GM23338 (cell line): ENCODE measurements at regions not wholly inside any gene's neighbourhood (a gene's known extent, or its start where the extent isn't known, plus 50 kb on each side); places are given as distances from the start of the nearest gene placed in this dataset.

Source experiments
- ATAC-seq: fragments of 200-7000 bp; cut with Tn5 transposase; 3 replicates; pipeline ENCODE4 v1.9.1; 2020
- DNase-seq: peaks from one replicate; pipeline ENCODE4 v3.0.0-alpha.2; 2015; ENCODE audit warnings: low spot score
- H2AFZ ChIP-seq: fragments of 200-600 bp; sonication (generic); 2 replicates; pipeline ENCODE4 v1.8.0; 2016; ENCODE audit warnings: antibody characterized with exemption, mild to moderate bottlenecking, moderate library complexity
- H3F3A ChIP-seq: fragments of 200-600 bp; sonication (generic); replicated peaks from 2 replicates; pipeline ENCODE4 v1.8.0; 2017; ENCODE audit warnings: antibody characterized with exemption, mixed run types, low read depth
- H3K27ac ChIP-seq: fragments of 200-600 bp; sonication (generic); 2 replicates; pipeline ENCODE4 v1.6.1; 2016; ENCODE audit warnings: low read depth
- H3K27me3 ChIP-seq: fragments of 200-600 bp; sonication (generic); 2 replicates; pipeline ENCODE4 v1.8.0; 2016; ENCODE audit warnings: mild to moderate bottlenecking, mixed run types, moderate library complexity; ENCODE audit not compliant: insufficient read depth
- H3K36me3 ChIP-seq: fragments of 200-600 bp; sonication (generic); 2 replicates; pipeline ENCODE4 v1.8.0; 2016; ENCODE audit warnings: mild to moderate bottlenecking; ENCODE audit not compliant: insufficient read depth
- H3K4me1 ChIP-seq: fragments of 200-600 bp; sonication (generic); 2 replicates; pipeline ENCODE4 v1.8.0; 2016; ENCODE audit warnings: mild to moderate bottlenecking, moderate library complexity; ENCODE audit not compliant: insufficient read depth
- H3K4me2 ChIP-seq: fragments of 200-600 bp; sonication (generic); 2 replicates; pipeline ENCODE4 v1.7.1; 2017; ENCODE audit warnings: mixed run types
- H3K4me3 ChIP-seq: fragments of 200-600 bp; sonication (generic); 2 replicates; pipeline ENCODE4 v1.6.1; 2016; ENCODE audit warnings: mixed run types
- H3K79me2 ChIP-seq: fragments of 200-600 bp; sonication (generic); replicated peaks from 2 replicates; pipeline ENCODE4 v1.8.0; 2017; ENCODE audit warnings: mild to moderate bottlenecking; ENCODE audit not compliant: insufficient read depth
- H3K9me2 ChIP-seq: fragments of 200-600 bp; sonication (generic); 2 replicates; pipeline ENCODE4 v1.8.0; 2017; ENCODE audit not compliant: insufficient read depth
- H4K20me1 ChIP-seq: fragments of 200-600 bp; sonication (generic); replicated peaks from 2 replicates; pipeline ENCODE4 v1.8.0; 2017; ENCODE audit warnings: mild to moderate bottlenecking; ENCODE audit not compliant: insufficient read depth
- H3K27ac Mint-ChIP-seq: 2 replicates; pipeline ENCODE4 v1.8.0; 2020; ENCODE audit warnings: inconsistent platforms, mild to moderate bottlenecking, moderate library complexity, mixed read lengths
- H3K27me3 Mint-ChIP-seq: 3 replicates; pipeline ENCODE4 v1.8.0; 2022; ENCODE audit warnings: low read depth, mild to moderate bottlenecking, moderate library complexity, mixed read lengths, inconsistent platforms; ENCODE audit not compliant: insufficient read depth, poor library complexity
- H3K36me3 Mint-ChIP-seq: 3 replicates; pipeline ENCODE4 v1.8.0; 2021; ENCODE audit warnings: low read depth, mild to moderate bottlenecking, inconsistent platforms, moderate library complexity, mixed read lengths
- H3K4me1 Mint-ChIP-seq: 3 replicates; pipeline ENCODE4 v1.8.0; 2020; ENCODE audit warnings: mild to moderate bottlenecking, inconsistent platforms, mixed read lengths
- H3K4me3 Mint-ChIP-seq: 3 replicates; pipeline ENCODE4 v1.8.0; 2021; ENCODE audit warnings: moderate library complexity, mild to moderate bottlenecking, inconsistent platforms, mixed read lengths
- H3K9me3 Mint-ChIP-seq: 3 replicates; pipeline ENCODE4 v1.8.0; 2020; ENCODE audit warnings: moderate library complexity, mild to moderate bottlenecking, inconsistent platforms, mixed read lengths
- CREB1 ChIP-seq: fragments of 250-450 bp; sonication (Bioruptor Pico); IDR thresholded peaks from 2 replicates; pipeline ENCODE4 v1.5.0; 2020; ENCODE audit warnings: low read depth, mild to moderate bottlenecking, moderate library complexity
- EZH2 ChIP-seq: fragments of 200-600 bp; sonication (generic); IDR thresholded peaks from one replicate; pipeline ENCODE4 v1.8.0; 2017; ENCODE audit warnings: antibody characterized with exemption, mild to moderate bottlenecking, low read depth; ENCODE audit not compliant: unreplicated experiment
- EZH2phosphoT487 ChIP-seq: fragments of 200-600 bp; sonication (generic); IDR thresholded peaks from one replicate; pipeline ENCODE4 v1.8.1; 2018; ENCODE audit warnings: antibody characterized with exemption; ENCODE audit not compliant: unreplicated experiment
- JUNB ChIP-seq: IDR thresholded peaks from one replicate; pipeline ENCODE4 v1.6.1; 2016; ENCODE audit warnings: antibody characterized with exemption; ENCODE audit not compliant: unreplicated experiment
- NANOG ChIP-seq: IDR thresholded peaks from 2 replicates; pipeline ENCODE4 v1.6.1; 2016; ENCODE audit warnings: antibody characterized with exemption, borderline replicate concordance
- POLR2AphosphoS5 ChIP-seq: IDR thresholded peaks from 2 replicates; pipeline ENCODE4 v1.6.1; 2016; ENCODE audit warnings: antibody characterized with exemption, low read depth
- STAT1 ChIP-seq: IDR thresholded peaks from one replicate; pipeline ENCODE4 v1.6.1; 2016; ENCODE audit warnings: antibody characterized with exemption; ENCODE audit not compliant: unreplicated experiment
- ZNF114 ChIP-seq: fragments of 250-450 bp; sonication (Bioruptor Pico); IDR thresholded peaks from 2 replicates; pipeline ENCODE4 v1.5.0; 2020; ENCODE audit warnings: mild to moderate bottlenecking, moderate library complexity
- ZNF331 ChIP-seq: fragments of 250-450 bp; sonication (Bioruptor Pico); IDR thresholded peaks from 2 replicates; pipeline ENCODE4 v1.5.0; 2020; ENCODE audit warnings: low read depth, mild to moderate bottlenecking, moderate library complexity
- TF ChIP-seq, protein P1 (sequence below): IDR thresholded peaks from 2 replicates; pipeline ENCODE4 v1.6.1; 2016; ENCODE audit warnings: antibody characterized with exemption
- TF ChIP-seq, protein P2 (sequence below): fragments of 250-450 bp; sonication (Bioruptor Pico); IDR thresholded peaks from 2 replicates; pipeline ENCODE4 v1.5.0; 2020; ENCODE audit warnings: mild to moderate bottlenecking, moderate library complexity
- TF ChIP-seq, protein P3 (sequence below): IDR thresholded peaks from one replicate; pipeline ENCODE4 v1.6.1; 2018; ENCODE audit warnings: antibody characterized with exemption; ENCODE audit not compliant: unreplicated experiment
- TF ChIP-seq, protein P4 (sequence below), 2 experiments: fragments of 200-600 bp in 1 of 2; sonication (generic) in 1 of 2; conservative IDR thresholded peaks; 2 replicates each; pipeline versions ENCODE4 v1.5.1 to v1.6.1; 2016 to 2017; ENCODE audit warnings: antibody characterized with exemption in 2 of 2, low read depth in 2 of 2, mild to moderate bottlenecking in 2 of 2, moderate library complexity in 1 of 2

DNA sequence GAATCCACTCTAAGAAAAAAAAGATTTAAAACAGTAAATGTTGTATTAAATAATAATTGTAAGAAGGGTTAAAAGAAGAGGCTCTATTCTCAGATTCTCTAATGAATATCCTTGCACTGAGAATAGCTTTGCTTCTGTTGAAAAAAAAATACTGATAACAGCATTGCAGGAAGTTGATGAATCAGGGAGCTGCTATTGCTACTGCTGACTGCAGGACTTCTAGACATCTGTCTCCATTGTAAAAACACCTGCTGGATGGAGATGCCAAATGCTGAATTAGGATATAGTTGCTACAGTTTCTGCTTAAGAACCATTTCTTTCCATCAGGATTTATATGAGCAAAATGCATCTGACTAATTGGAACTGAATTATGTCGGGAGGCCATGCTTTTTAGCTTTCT is 50.3 kb upstream of the ANP32D start:
- H3K4me3 Mint-ChIP-seq, result no peak overlapping the region
- H3K27me3 Mint-ChIP-seq, result peaks cover 19% of the 10 kb centered on the region
- DNase-seq, result no peak
- H3K4me3 ChIP-seq, result no peak overlapping the region
- H3K9me3 Mint-ChIP-seq, result no peaks in the 10 kb centered on the region
- H3K36me3 ChIP-seq, result no peaks in the 10 kb centered on the region
- no peaks in the 10 kb centered on the region for H3F3A ChIP-seq
- no peaks in the 10 kb centered on the region for H3K79me2 ChIP-seq
- H3K36me3 Mint-ChIP-seq, result no peaks in the 10 kb centered on the region
- no peak overlapping the region for H3K4me2 ChIP-seq
- no peak overlapping the region for H2AFZ ChIP-seq
- H3K9me2 ChIP-seq, result 0 out of 2 replicates have a peak, but pooled peaks cover 2% of the 10 kb centered on the region
- peaks cover 71% of the 10 kb centered on the region for H3K27me3 ChIP-seq
- H4K20me1 ChIP-seq, result no peaks in the 10 kb centered on the region
- H3K27ac ChIP-seq, result no peak overlapping the region
- peaks cover 25% of the 10 kb centered on the region for H3K4me1 Mint-ChIP-seq
- peaks cover 6% of the 10 kb centered on the region; the same call in 1 of the 2 replicates for H3K4me1 ChIP-seq
- TF ChIP-seq, protein P1, sequence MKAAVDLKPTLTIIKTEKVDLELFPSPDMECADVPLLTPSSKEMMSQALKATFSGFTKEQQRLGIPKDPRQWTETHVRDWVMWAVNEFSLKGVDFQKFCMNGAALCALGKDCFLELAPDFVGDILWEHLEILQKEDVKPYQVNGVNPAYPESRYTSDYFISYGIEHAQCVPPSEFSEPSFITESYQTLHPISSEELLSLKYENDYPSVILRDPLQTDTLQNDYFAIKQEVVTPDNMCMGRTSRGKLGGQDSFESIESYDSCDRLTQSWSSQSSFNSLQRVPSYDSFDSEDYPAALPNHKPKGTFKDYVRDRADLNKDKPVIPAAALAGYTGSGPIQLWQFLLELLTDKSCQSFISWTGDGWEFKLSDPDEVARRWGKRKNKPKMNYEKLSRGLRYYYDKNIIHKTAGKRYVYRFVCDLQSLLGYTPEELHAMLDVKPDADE, result no peak
- TF ChIP-seq JUNB (no peak), STAT1 (no peak), CREB1 (CRISPR knock-in tag) (no peak), NANOG (no peak), POLR2AphosphoS5 (no peak), EZH2 (no peak), ZNF114 (CRISPR knock-in tag) (no peak), EZH2phosphoT487 (no peak), ZNF331 (CRISPR knock-in tag) (no peak)
- TF ChIP-seq, protein P2, sequence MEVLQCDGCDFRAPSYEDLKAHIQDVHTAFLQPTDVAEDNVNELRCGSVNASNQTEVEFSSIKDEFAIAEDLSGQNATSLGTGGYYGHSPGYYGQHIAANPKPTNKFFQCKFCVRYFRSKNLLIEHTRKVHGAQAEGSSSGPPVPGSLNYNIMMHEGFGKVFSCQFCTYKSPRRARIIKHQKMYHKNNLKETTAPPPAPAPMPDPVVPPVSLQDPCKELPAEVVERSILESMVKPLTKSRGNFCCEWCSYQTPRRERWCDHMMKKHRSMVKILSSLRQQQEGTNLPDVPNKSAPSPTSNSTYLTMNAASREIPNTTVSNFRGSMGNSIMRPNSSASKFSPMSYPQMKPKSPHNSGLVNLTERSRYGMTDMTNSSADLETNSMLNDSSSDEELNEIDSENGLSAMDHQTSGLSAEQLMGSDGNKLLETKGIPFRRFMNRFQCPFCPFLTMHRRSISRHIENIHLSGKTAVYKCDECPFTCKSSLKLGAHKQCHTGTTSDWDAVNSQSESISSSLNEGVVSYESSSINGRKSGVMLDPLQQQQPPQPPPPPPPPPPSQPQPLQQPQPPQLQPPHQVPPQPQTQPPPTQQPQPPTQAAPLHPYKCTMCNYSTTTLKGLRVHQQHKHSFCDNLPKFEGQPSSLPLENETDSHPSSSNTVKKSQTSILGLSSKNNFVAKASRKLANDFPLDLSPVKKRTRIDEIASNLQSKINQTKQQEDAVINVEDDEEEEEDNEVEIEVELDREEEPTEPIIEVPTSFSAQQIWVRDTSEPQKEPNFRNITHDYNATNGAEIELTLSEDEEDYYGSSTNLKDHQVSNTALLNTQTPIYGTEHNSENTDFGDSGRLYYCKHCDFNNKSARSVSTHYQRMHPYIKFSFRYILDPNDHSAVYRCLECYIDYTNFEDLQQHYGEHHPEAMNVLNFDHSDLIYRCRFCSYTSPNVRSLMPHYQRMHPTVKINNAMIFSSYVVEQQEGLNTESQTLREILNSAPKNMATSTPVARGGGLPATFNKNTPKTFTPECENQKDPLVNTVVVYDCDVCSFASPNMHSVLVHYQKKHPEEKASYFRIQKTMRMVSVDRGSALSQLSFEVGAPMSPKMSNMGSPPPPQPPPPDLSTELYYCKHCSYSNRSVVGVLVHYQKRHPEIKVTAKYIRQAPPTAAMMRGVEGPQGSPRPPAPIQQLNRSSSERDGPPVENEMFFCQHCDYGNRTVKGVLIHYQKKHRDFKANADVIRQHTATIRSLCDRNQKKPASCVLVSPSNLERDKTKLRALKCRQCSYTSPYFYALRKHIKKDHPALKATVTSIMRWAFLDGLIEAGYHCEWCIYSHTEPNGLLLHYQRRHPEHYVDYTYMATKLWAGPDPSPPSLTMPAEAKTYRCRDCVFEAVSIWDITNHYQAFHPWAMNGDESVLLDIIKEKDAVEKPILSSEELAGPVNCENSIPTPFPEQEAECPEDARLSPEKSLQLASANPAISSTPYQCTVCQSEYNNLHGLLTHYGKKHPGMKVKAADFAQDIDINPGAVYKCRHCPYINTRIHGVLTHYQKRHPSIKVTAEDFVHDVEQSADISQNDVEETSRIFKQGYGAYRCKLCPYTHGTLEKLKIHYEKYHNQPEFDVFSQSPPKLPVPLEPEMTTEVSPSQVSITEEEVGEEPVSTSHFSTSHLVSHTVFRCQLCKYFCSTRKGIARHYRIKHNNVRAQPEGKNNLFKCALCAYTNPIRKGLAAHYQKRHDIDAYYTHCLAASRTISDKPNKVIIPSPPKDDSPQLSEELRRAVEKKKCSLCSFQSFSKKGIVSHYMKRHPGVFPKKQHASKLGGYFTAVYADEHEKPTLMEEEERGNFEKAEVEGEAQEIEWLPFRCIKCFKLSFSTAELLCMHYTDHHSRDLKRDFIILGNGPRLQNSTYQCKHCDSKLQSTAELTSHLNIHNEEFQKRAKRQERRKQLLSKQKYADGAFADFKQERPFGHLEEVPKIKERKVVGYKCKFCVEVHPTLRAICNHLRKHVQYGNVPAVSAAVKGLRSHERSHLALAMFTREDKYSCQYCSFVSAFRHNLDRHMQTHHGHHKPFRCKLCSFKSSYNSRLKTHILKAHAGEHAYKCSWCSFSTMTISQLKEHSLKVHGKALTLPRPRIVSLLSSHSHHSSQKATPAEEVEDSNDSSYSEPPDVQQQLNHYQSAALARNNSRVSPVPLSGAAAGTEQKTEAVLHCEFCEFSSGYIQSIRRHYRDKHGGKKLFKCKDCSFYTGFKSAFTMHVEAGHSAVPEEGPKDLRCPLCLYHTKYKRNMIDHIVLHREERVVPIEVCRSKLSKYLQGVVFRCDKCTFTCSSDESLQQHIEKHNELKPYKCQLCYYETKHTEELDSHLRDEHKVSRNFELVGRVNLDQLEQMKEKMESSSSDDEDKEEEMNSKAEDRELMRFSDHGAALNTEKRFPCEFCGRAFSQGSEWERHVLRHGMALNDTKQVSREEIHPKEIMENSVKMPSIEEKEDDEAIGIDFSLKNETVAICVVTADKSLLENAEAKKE, result no peak
- TF ChIP-seq, protein P3, sequence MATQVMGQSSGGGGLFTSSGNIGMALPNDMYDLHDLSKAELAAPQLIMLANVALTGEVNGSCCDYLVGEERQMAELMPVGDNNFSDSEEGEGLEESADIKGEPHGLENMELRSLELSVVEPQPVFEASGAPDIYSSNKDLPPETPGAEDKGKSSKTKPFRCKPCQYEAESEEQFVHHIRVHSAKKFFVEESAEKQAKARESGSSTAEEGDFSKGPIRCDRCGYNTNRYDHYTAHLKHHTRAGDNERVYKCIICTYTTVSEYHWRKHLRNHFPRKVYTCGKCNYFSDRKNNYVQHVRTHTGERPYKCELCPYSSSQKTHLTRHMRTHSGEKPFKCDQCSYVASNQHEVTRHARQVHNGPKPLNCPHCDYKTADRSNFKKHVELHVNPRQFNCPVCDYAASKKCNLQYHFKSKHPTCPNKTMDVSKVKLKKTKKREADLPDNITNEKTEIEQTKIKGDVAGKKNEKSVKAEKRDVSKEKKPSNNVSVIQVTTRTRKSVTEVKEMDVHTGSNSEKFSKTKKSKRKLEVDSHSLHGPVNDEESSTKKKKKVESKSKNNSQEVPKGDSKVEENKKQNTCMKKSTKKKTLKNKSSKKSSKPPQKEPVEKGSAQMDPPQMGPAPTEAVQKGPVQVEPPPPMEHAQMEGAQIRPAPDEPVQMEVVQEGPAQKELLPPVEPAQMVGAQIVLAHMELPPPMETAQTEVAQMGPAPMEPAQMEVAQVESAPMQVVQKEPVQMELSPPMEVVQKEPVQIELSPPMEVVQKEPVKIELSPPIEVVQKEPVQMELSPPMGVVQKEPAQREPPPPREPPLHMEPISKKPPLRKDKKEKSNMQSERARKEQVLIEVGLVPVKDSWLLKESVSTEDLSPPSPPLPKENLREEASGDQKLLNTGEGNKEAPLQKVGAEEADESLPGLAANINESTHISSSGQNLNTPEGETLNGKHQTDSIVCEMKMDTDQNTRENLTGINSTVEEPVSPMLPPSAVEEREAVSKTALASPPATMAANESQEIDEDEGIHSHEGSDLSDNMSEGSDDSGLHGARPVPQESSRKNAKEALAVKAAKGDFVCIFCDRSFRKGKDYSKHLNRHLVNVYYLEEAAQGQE, result no peak
- TF ChIP-seq, protein P4, sequence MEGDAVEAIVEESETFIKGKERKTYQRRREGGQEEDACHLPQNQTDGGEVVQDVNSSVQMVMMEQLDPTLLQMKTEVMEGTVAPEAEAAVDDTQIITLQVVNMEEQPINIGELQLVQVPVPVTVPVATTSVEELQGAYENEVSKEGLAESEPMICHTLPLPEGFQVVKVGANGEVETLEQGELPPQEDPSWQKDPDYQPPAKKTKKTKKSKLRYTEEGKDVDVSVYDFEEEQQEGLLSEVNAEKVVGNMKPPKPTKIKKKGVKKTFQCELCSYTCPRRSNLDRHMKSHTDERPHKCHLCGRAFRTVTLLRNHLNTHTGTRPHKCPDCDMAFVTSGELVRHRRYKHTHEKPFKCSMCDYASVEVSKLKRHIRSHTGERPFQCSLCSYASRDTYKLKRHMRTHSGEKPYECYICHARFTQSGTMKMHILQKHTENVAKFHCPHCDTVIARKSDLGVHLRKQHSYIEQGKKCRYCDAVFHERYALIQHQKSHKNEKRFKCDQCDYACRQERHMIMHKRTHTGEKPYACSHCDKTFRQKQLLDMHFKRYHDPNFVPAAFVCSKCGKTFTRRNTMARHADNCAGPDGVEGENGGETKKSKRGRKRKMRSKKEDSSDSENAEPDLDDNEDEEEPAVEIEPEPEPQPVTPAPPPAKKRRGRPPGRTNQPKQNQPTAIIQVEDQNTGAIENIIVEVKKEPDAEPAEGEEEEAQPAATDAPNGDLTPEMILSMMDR (conservative IDR thresholded peaks at IDR 0.05; ENCODE audit: low read depth in 2 of 2), result no peak
- ATAC-seq, result no peak
- H3K27ac Mint-ChIP-seq, result no peak overlapping the region
